Naive thymus-derived CD8-positive, alpha-beta T cell (primary cell): ENCODE measurements at regions not wholly inside any gene's neighbourhood (a gene's known extent, or its start where the extent isn't known, plus 50 kb on each side); places are given as distances from the start of the nearest gene placed in this dataset.

Source experiments
- ATAC-seq, 2 donors: fragments of 150-1000 bp; cut with Tn5 transposase in 1 of 2; sonication (Bioruptor Pico), chemical (Tn5 transposase) in 1 of 2; 1 replicate in 1 of 2; 2 replicates in 1 of 2; pipeline ENCODE4 v1.10.0; 2021; ENCODE audit warnings: mild to moderate bottlenecking in 2 of 2, moderate library complexity in 2 of 2
- POLR2A ChIA-PET: fragments of 350-600 bp; sonication (Branson Sonifier 250); formaldehyde crosslinking; loops from one replicate; lab custom pipeline; 2021; ENCODE audit warnings: antibody characterized with exemption; lab: Charles Lee
- DNase-seq, 10 donors: peaks; one replicate each; pipeline versions ENCODE4 v3.0.0 to v3.0.0-alpha.2; 2020 to 2022
- H3K27ac Mint-ChIP-seq, 10 donors: one replicate each; pipeline ENCODE4 v1.8.0; 2020 to 2022; ENCODE audit warnings: mild to moderate bottlenecking in 10 of 10, mixed read lengths in 10 of 10, moderate library complexity in 4 of 10, inconsistent platforms in 1 of 10
- H3K27me3 Mint-ChIP-seq, 5 donors: one replicate each; pipeline ENCODE4 v1.8.0; 2021 to 2022; ENCODE audit warnings: mixed read lengths in 5 of 5
- H3K36me3 Mint-ChIP-seq, 3 donors: one replicate each; pipeline ENCODE4 v1.8.0; 2020 to 2022; ENCODE audit warnings: mixed read lengths in 3 of 3, mild to moderate bottlenecking in 2 of 3, inconsistent platforms in 1 of 3
- H3K4me1 Mint-ChIP-seq, 4 donors: one replicate each; pipeline ENCODE4 v1.8.0; 2021 to 2022; ENCODE audit warnings: mixed read lengths in 4 of 4
- H3K4me3 Mint-ChIP-seq, 10 donors: one replicate each; pipeline ENCODE4 v1.8.0; 2020 to 2022; ENCODE audit warnings: mild to moderate bottlenecking in 10 of 10, mixed read lengths in 10 of 10, moderate library complexity in 6 of 10, inconsistent platforms in 1 of 10
- H3K9me3 Mint-ChIP-seq, 9 donors: one replicate each; pipeline ENCODE4 v1.8.0; 2020 to 2022; ENCODE audit warnings: mixed read lengths in 9 of 9, mild to moderate bottlenecking in 3 of 9, inconsistent platforms in 1 of 9, moderate library complexity in 1 of 9

GRCh38 chr10:44020322-44021111, 364.4 kb downstream of the CXCL12 start:
- Mint-ChIP-seq H3K36me3 (no peaks in the 10 kb centered on the region), H3K9me3 (peaks cover 0 to 3% (median 0%) of the 10 kb centered on the region in 9 donors), H3K4me1 (no peaks in the 10 kb centered on the region), H3K4me3 (no peak overlapping the region), H3K27ac (no peak overlapping the region), H3K27me3 (peaks cover 4 to 39% (median 19%) of the 10 kb centered on the region in 5 donors)
- no peak for ATAC-seq
- no peak for DNase-seq
- POLR2A ChIA-PET, result no interaction called here

- Mint-ChIP-seq H3K27ac (no peak overlapping the region), H3K27me3 (peaks cover 2 to 31% (median 10%) of the 10 kb centered on the region in 5 donors), H3K4me1 (no peaks in the 10 kb centered on the region), H3K36me3 (no peaks in the 10 kb centered on the region), H3K9me3 (peaks cover 0 to 3% (median 0%) of the 10 kb centered on the region in 9 donors), H3K4me3 (no peak overlapping the region)
- DNase-seq, result no peak
- no peak for ATAC-seq
- POLR2A ChIA-PET, result no interaction called here
Measured at GRCh38 chr10:44017483-44018145, 367.3 kb downstream of the CXCL12 start.

- POLR2A ChIA-PET, result no interaction called here
- peaks cover 0 to 3% (median 0%) of the 10 kb centered on the region in 9 donors for H3K9me3 Mint-ChIP-seq
- H3K4me3 Mint-ChIP-seq, result no peak overlapping the region
- peaks cover 0 to 31% (median 7%) of the 10 kb centered on the region in 5 donors for H3K27me3 Mint-ChIP-seq
- H3K27ac Mint-ChIP-seq, result peak overlapping the region in 1 of 10 donors; percentile 65
- H3K4me1 Mint-ChIP-seq, result no peaks in the 10 kb centered on the region
- DNase-seq, result no peak
- ATAC-seq, result no peak
- H3K36me3 Mint-ChIP-seq, result no peaks in the 10 kb centered on the region
Measured at GRCh38 chr10:44016589-44017482, 368.1 kb downstream of the CXCL12 start.

GRCh38 chr10:44015702-44016500, 367.2 kb upstream of the ZNF32 start:
- Mint-ChIP-seq H3K9me3 (peaks cover 0 to 3% (median 0%) of the 10 kb centered on the region in 9 donors), H3K27ac (no peak overlapping the region), H3K27me3 (peaks cover 0 to 31% (median 6%) of the 10 kb centered on the region in 5 donors), H3K4me3 (no peak overlapping the region), H3K36me3 (no peaks in the 10 kb centered on the region), H3K4me1 (no peaks in the 10 kb centered on the region)
- DNase-seq (no peak), ATAC-seq (no peak)
- POLR2A ChIA-PET, result no interaction called here

GRCh38 chr10:44014644-44015250, 366.1 kb upstream of the ZNF32 start:
- POLR2A ChIA-PET, result no interaction called here

GRCh38 chr10:44013981-44014380, 365.3 kb upstream of the ZNF32 start:
- no peak overlapping the region for H3K27ac Mint-ChIP-seq

More at GRCh38 chr10:44014644-44015250, 366.1 kb upstream of the ZNF32 start:
- ATAC-seq (no peak), DNase-seq (no peak)
- H3K27ac Mint-ChIP-seq, result peak overlapping the region in 1 of 10 donors; percentile 56
- H3K4me3 Mint-ChIP-seq, result no peak overlapping the region
- H3K27me3 Mint-ChIP-seq, result peaks cover 1 to 31% (median 6%) of the 10 kb centered on the region in 5 donors
- no peaks in the 10 kb centered on the region for H3K36me3 Mint-ChIP-seq
- H3K9me3 Mint-ChIP-seq, result peaks cover 0 to 3% (median 0%) of the 10 kb centered on the region in 9 donors
- no peaks in the 10 kb centered on the region for H3K4me1 Mint-ChIP-seq

GRCh38 chr10:44012921-44013320, 364.2 kb upstream of the ZNF32 start:
- H3K9me3 Mint-ChIP-seq, result no peaks in the 10 kb centered on the region
- peaks cover 3 to 34% (median 8%) of the 10 kb centered on the region in 5 donors for H3K27me3 Mint-ChIP-seq
- no peak for ATAC-seq
- H3K27ac Mint-ChIP-seq, result no peak overlapping the region
- no peak for DNase-seq
- no peaks in the 10 kb centered on the region for H3K36me3 Mint-ChIP-seq
- no peaks in the 10 kb centered on the region for H3K4me1 Mint-ChIP-seq
- POLR2A ChIA-PET, result no interaction called here
- peak overlapping the region in 1 of 10 donors; percentile 15 for H3K4me3 Mint-ChIP-seq

More at GRCh38 chr10:44013981-44014380, 365.3 kb upstream of the ZNF32 start:
- Mint-ChIP-seq H3K27me3 (peaks cover 1 to 31% (median 7%) of the 10 kb centered on the region in 5 donors), H3K4me1 (no peaks in the 10 kb centered on the region), H3K4me3 (no peak overlapping the region), H3K36me3 (no peaks in the 10 kb centered on the region), H3K9me3 (no peaks in the 10 kb centered on the region)
- no peak for ATAC-seq
- no peak for DNase-seq
- POLR2A ChIA-PET, result no interaction called here

- Mint-ChIP-seq H3K27me3 (peaks cover 5 to 34% (median 7%) of the 10 kb centered on the region in 5 donors), H3K27ac (no peak overlapping the region), H3K4me3 (no peak overlapping the region), H3K9me3 (no peaks in the 10 kb centered on the region), H3K36me3 (no peaks in the 10 kb centered on the region), H3K4me1 (no peaks in the 10 kb centered on the region)
- POLR2A ChIA-PET, result interaction anchor here (0.6 kb wide), 1 partner anchor 214 kb away, joined by 7 read pairs; no protein-coding TSS in a partner anchor
- ATAC-seq (no peak), DNase-seq (no peak)
Measured at GRCh38 chr10:44011603-44011981, 362.9 kb upstream of the ZNF32 start.

- H3K4me3 Mint-ChIP-seq, result no peak overlapping the region
- ATAC-seq, result no peak
- no peak overlapping the region for H3K27ac Mint-ChIP-seq
Measured at GRCh38 chr10:44010873-44011602, 362.4 kb upstream of the ZNF32 start.

GRCh38 chr10:44009891-44010632, 361.4 kb upstream of the ZNF32 start:
- Mint-ChIP-seq H3K9me3 (no peaks in the 10 kb centered on the region), H3K4me3 (no peak overlapping the region), H3K4me1 (no peaks in the 10 kb centered on the region), H3K27me3 (peaks cover 2 to 24% (median 6%) of the 10 kb centered on the region in 5 donors), H3K27ac (no peak overlapping the region), H3K36me3 (no peaks in the 10 kb centered on the region)
- DNase-seq (no peak), ATAC-seq (no peak)
- POLR2A ChIA-PET, result no interaction called here

More at GRCh38 chr10:44010873-44011602, 362.4 kb upstream of the ZNF32 start:
- Mint-ChIP-seq H3K9me3 (no peaks in the 10 kb centered on the region), H3K36me3 (no peaks in the 10 kb centered on the region), H3K27me3 (peaks cover 3 to 32% (median 6%) of the 10 kb centered on the region in 5 donors), H3K4me1 (no peaks in the 10 kb centered on the region)
- DNase-seq, result no peak
- POLR2A ChIA-PET, result interaction anchor here (0.6 kb wide), 1 partner anchor 214 kb away, joined by 7 read pairs; no protein-coding TSS in a partner anchor
